T-helper 1 cell treated with Interleukin-12 subunit alpha and Interleukin-12 subunit beta and Interleukin-4 antibody, amounts not matched to agents 30 ng/mL and 1 ng/mL, for 36 hours (primary cell): ENCODE measurements at regions not wholly inside any gene's neighbourhood (a gene's known extent, or its start where the extent isn't known, plus 50 kb on each side); places are given as distances from the start of the nearest gene placed in this dataset.
"Not testable (repeated sequence)": the region's sequence is repeated elsewhere in the genome, so short reads cannot be mapped to it uniquely, and the experiment has no call there.

Experiments used
- intact Hi-C: fragments of 100-400 bp; cut with micrococcal nuclease; formaldehyde crosslinking; loops from one replicate; pipeline ENCODE4 v1.15.1; 2024

GRCh38 chr4:123535037-123535748 lies 138.6 kb downstream of the SPRY1 start:
- intact Hi-C loops, result no loop called here

GRCh38 chr4:123536225-123536624 lies 139.6 kb downstream of the SPRY1 start:
- intact Hi-C loops, result no loop called here

GRCh38 chr4:123537906-123538402 lies 141.4 kb downstream of the SPRY1 start:
- intact Hi-C loops, result not testable (repeated sequence)

GRCh38 chr4:123545667-123546572 lies 149.3 kb downstream of the SPRY1 start:
- intact Hi-C loops, result no loop called here

GRCh38 chr4:123546573-123547060 lies 150.0 kb downstream of the SPRY1 start:
- intact Hi-C loops, result no loop called here

GRCh38 chr4:123547216-123548165 lies 150.9 kb downstream of the SPRY1 start:
- intact Hi-C loops, result no loop called here

GRCh38 chr4:123553279-123553678 lies 156.7 kb downstream of the SPRY1 start:
- intact Hi-C loops, result no loop called here

GRCh38 chr4:123553733-123554637 lies 157.4 kb downstream of the SPRY1 start:
- intact Hi-C loops, result no loop called here

- intact Hi-C loops, result no loop called here
Observed at GRCh38 chr4:123554801-123555232, 158.2 kb downstream of the SPRY1 start.

- intact Hi-C loops, result no loop called here
Observed at GRCh38 chr4:123555233-123555806, 158.7 kb downstream of the SPRY1 start.

GRCh38 chr4:123555807-123556273 lies 159.2 kb downstream of the SPRY1 start:
- intact Hi-C loops, result no loop called here

GRCh38 chr4:123556526-123556925 lies 159.9 kb downstream of the SPRY1 start:
- intact Hi-C loops, result no loop called here

GRCh38 chr4:123557857-123558536 lies 161.4 kb downstream of the SPRY1 start:
- intact Hi-C loops, result no loop called here

- intact Hi-C loops, result no loop called here
Observed at GRCh38 chr4:123558865-123559264, 162.3 kb downstream of the SPRY1 start.

- intact Hi-C loops, result loop anchor here (5.0 to 10.0 kb wide), 2 partner anchors 705 to 762 kb away; no protein-coding TSS in a partner anchor
Observed at GRCh38 chr4:123559955-123560871, 163.6 kb downstream of the SPRY1 start.

GRCh38 chr4:123561525-123561924 lies 164.9 kb downstream of the SPRY1 start:
- intact Hi-C loops, result loop anchor here (5.0 to 10.0 kb wide), 2 partner anchors 703 to 761 kb away; no protein-coding TSS in a partner anchor

- intact Hi-C loops, result loop anchor here (5.0 to 10.0 kb wide), 2 partner anchors 702 to 759 kb away; no protein-coding TSS in a partner anchor
Observed at GRCh38 chr4:123562994-123563750, 166.6 kb downstream of the SPRY1 start.
